ENCODE measurements at regions not wholly inside any gene's neighbourhood (a gene's known extent, or its start where the extent isn't known, plus 50 kb on each side); places are given as distances from the start of the nearest gene placed in this dataset.
A peak's percentile ranks its signal among the peaks of the same experiment; 100 is the strongest.

- dilution Hi-C loops (cut with HindIII; ENCODE audit: low sequenced_read_pairs, unreplicated experiment) (no loop called here), in situ Hi-C loops (cut with MboI; ENCODE audit: low sequenced_read_pairs) (no loop called here), intact Hi-C loops (cut with micrococcal nuclease) (loop anchor here (10.0 kb wide), 1 partner anchor 114 kb away; no protein-coding TSS in a partner anchor)
- TF ChIP-seq CEBPB (IDR thresholded peaks at IDR 0.05; ENCODE audit: low read depth, low read length) (no peak), MAZ (IDR thresholded peaks at IDR 0.05; ENCODE audit: borderline replicate concordance, low read depth, low read length) (no peak), POLR2A (IDR thresholded peaks at IDR 0.05; ENCODE audit: low read depth, low read length) (no peak), SMC3 (IDR thresholded peaks at IDR 0.05; ENCODE audit: low read depth, low read length) (no peak), RAD21 (IDR thresholded peaks at IDR 0.05; ENCODE audit: low read length) (no peak), USF2 (IDR thresholded peaks at IDR 0.05; ENCODE audit: low read depth, low read length) (no peak), RCOR1 (IDR thresholded peaks at IDR 0.05; ENCODE audit: insufficient replicate concordance, low read length) (no peak), MAFK (IDR thresholded peaks at IDR 0.05; ENCODE audit: low read depth, low read length) (no peak), BHLHE40 (IDR thresholded peaks at IDR 0.05; ENCODE audit: low read depth, low read length) (no peak), CTCF (conservative IDR thresholded peaks at IDR 0.05; ENCODE audit: low read depth, low read length) (no peak), CHD1 (IDR thresholded peaks at IDR 0.05; ENCODE audit: low read depth, low read length) (no peak)
- ATAC-seq (ENCODE audit: low read depth): no peak
- H3K9me1 ChIP-seq (ENCODE audit: insufficient read depth, low read length): 0 out of 2 replicates have a peak, but pooled peaks cover 3% of the 10 kb centered on the region
- H3K4ac ChIP-seq (ENCODE audit: low read depth, low read length): no peak overlapping the region
- H3K27ac ChIP-seq (ENCODE audit: insufficient read depth, low read length): no peak overlapping the region
- H2BK20ac ChIP-seq (ENCODE audit: low read depth, low read length): no peak overlapping the region
- no peak overlapping the region for H3K56ac ChIP-seq (ENCODE audit: extremely low read depth, insufficient read depth, low read length)
- no peak overlapping the region for H3K4me3 ChIP-seq (ENCODE audit: insufficient read depth, low read depth, low read length)
- CTCF ChIA-PET: no interaction called here
- H2AFZ ChIP-seq (replicated peaks; ENCODE audit: low read length, poor library complexity): no peak overlapping the region
- no peak overlapping the region for H2BK120ac ChIP-seq (ENCODE audit: low read depth, low read length)
- H2BK5ac ChIP-seq (ENCODE audit: low read depth, low read length, poor library complexity, severe bottlenecking): no peak overlapping the region
- no peaks in the 10 kb centered on the region for H3K79me1 ChIP-seq (ENCODE audit: low read depth in 1 of 2, low read length in 2 of 2)
- no peaks in the 10 kb centered on the region for H3K27me3 ChIP-seq (ENCODE audit: control insufficient read depth, insufficient read depth, low read length)
- no peak overlapping the region for H3K14ac ChIP-seq (replicated peaks; ENCODE audit: low read depth, low read length)
- H4K8ac ChIP-seq (ENCODE audit: low read depth in 2 of 2, low read length in 2 of 2): no peak overlapping the region
- no peak overlapping the region for H2AK9ac ChIP-seq (replicated peaks; ENCODE audit: low read depth, low read length, poor library complexity)
- H3K4me2 ChIP-seq (ENCODE audit: low read depth, low read length): no peak overlapping the region
- no peaks in the 10 kb centered on the region for H3K36me3 ChIP-seq (ENCODE audit: control insufficient read depth, insufficient read depth, low read length)
- H3K4me1 ChIP-seq (ENCODE audit: control insufficient read depth, insufficient read depth, low read length): peaks cover 3% of the 10 kb centered on the region; the same call in 1 of the 2 replicates
- H3K9ac ChIP-seq (ENCODE audit: low read depth, low read length): no peak overlapping the region
- H2BK15ac ChIP-seq (ENCODE audit: low read depth, low read length): no peak overlapping the region
- DNase-seq: peak; percentile 55
- no peak overlapping the region for H2AK5ac ChIP-seq (ENCODE audit: low read depth, low read length)
- no peak overlapping the region for H3K23ac ChIP-seq (ENCODE audit: low read depth, low read length)
- no TSS peak for BruUV-seq (replicated peaks)
- POLR2A ChIA-PET (ENCODE audit: unreplicated experiment): no interaction called here
- H4K5ac ChIP-seq (ENCODE audit: low read depth, low read length): no peak overlapping the region
- no peak overlapping the region for H3K18ac ChIP-seq (ENCODE audit: low read depth, low read length)
- H3K9me3 ChIP-seq (ENCODE audit: control insufficient read depth, insufficient read depth, low read length): no peaks in the 10 kb centered on the region
- no CpG with 5 or more reads among the region's 4 CpGs for WGBS, 2 experiments (ENCODE audit: extremely low coverage in 2 of 2, insufficient read length in 1 of 2)
- peaks cover 4% of the 10 kb centered on the region; the same call in 1 of the 2 replicates for H4K20me1 ChIP-seq (ENCODE audit: insufficient read depth, low read length)
- no peak overlapping the region for H4K91ac ChIP-seq (ENCODE audit: insufficient read depth, low read depth, low read length)
Observed at GRCh38 chr16:9039210-9039609, 52.2 kb upstream of the HAPSTR1 start.
